ENCODE measurements at regions not wholly inside any gene's neighbourhood (a gene's known extent, or its start where the extent isn't known, plus 50 kb on each side); places are given as distances from the start of the nearest gene placed in this dataset.

- Mint-ChIP-seq H3K9me3 (no peaks in the 10 kb centered on the region), H3K4me1 (no peaks in the 10 kb centered on the region), H3K27ac (no peak overlapping the region), H3K4me3 (no peak overlapping the region), H3K36me3 (no peaks in the 10 kb centered on the region), H3K27me3 (no peaks in the 10 kb centered on the region)
Measured at GRCh38 chr12:24759155-24759554, 189.7 kb downstream of the BCAT1 start.

DNA sequence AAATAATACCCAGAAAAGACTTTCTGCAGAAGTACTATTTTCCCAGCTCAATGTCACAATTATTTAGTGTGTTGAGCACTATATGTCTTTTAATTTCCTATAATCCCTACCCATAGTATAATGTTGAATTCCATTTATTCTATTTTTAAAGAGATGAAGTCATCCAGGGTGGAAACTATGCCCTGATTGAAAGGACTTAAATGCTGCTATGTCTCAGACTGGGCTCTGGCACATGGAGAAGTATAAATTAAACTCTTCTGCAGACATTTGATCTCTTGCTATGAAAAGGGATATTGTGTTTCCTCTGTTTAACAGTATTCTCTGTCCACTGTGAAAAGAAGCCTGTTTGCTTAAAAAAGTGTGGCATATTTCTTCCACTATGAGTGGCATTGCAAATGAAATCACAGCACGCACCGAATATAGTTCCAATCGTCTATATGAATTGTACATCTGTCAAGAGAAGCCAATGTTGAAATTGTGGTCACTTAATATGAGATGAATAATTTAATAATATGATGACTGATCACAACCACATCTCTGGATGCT is 192.3 kb downstream of the BCAT1 start:
- Mint-ChIP-seq H3K4me1 (no peaks in the 10 kb centered on the region), H3K9me3 (no peaks in the 10 kb centered on the region), H3K4me3 (no peak overlapping the region), H3K27ac (no peak overlapping the region), H3K27me3 (no peaks in the 10 kb centered on the region), H3K36me3 (no peaks in the 10 kb centered on the region)

GRCh38 chr12:24754690-24755638 is 193.9 kb downstream of the BCAT1 start:
- H3K9me3 Mint-ChIP-seq, result no peaks in the 10 kb centered on the region
- no peaks in the 10 kb centered on the region for H3K36me3 Mint-ChIP-seq
- no peaks in the 10 kb centered on the region for H3K4me1 Mint-ChIP-seq
- H3K27me3 Mint-ChIP-seq, result no peaks in the 10 kb centered on the region
- H3K27ac Mint-ChIP-seq, result no peak overlapping the region
- H3K4me3 Mint-ChIP-seq, result peak overlapping the region in 1 of 4 donors; percentile 24

GRCh38 chr12:24752763-24753462 is 196.0 kb downstream of the BCAT1 start:
- no peaks in the 10 kb centered on the region for H3K36me3 Mint-ChIP-seq
- H3K27me3 Mint-ChIP-seq, result no peaks in the 10 kb centered on the region
- no peaks in the 10 kb centered on the region for H3K4me1 Mint-ChIP-seq
- no peak overlapping the region for H3K27ac Mint-ChIP-seq
- H3K9me3 Mint-ChIP-seq, result no peaks in the 10 kb centered on the region
- no peak overlapping the region for H3K4me3 Mint-ChIP-seq

DNA sequence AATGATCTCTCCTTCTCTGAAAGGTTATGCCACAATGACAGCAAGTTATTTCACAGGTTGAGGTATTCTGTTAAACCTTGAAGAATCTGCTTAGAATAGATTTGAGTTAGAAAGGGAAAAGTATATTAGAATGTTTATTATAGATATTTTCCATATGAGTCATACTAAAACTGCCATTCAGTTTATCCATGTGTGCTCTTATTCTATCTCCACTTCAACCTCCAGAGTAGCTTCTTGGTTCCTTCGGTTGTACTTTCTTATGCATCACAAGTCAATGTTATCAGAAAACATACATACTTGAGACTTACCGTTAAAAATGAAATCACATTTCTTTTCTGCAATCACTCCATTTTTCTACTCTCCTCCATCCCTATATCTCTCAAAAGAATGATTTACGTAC is 197.7 kb downstream of the BCAT1 start:
- Mint-ChIP-seq H3K4me3 (no peak overlapping the region), H3K36me3 (no peaks in the 10 kb centered on the region), H3K27me3 (no peaks in the 10 kb centered on the region), H3K27ac (no peak overlapping the region), H3K4me1 (no peaks in the 10 kb centered on the region), H3K9me3 (no peaks in the 10 kb centered on the region)

DNA sequence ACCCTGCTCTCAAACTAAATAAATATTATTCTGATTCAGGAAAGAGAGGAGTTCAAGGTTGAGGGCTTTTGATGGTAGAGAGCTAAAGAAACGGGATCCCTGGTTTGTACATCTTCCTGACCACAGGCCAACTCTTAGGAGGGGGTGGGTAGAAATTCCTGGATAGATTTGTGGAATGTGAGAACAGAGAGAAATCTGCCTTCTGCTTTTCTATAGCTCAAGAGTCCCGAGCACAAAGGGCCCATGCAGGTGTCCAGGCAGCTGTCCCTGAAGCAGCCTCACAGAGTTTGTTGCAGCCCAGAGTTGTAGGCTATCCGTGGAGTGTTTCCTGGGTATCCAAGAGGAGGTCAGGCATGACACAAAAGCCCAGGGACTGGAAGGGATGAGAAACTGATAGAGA is 198.6 kb downstream of the BCAT1 start:
- no peak overlapping the region for H3K27ac Mint-ChIP-seq
- H3K36me3 Mint-ChIP-seq, result no peaks in the 10 kb centered on the region
- no peaks in the 10 kb centered on the region for H3K9me3 Mint-ChIP-seq
- no peaks in the 10 kb centered on the region for H3K27me3 Mint-ChIP-seq
- no peaks in the 10 kb centered on the region for H3K4me1 Mint-ChIP-seq
- H3K4me3 Mint-ChIP-seq, result no peak overlapping the region

GRCh38 chr12:24749171-24749570 is 199.7 kb downstream of the BCAT1 start:
- Mint-ChIP-seq H3K36me3 (no peaks in the 10 kb centered on the region), H3K4me1 (peaks cover 0 to 5% (median 0%) of the 10 kb centered on the region in 3 donors), H3K4me3 (no peak overlapping the region), H3K9me3 (no peaks in the 10 kb centered on the region), H3K27ac (no peak overlapping the region), H3K27me3 (no peaks in the 10 kb centered on the region)

GRCh38 chr12:24748326-24748725 is 200.6 kb downstream of the BCAT1 start:
- Mint-ChIP-seq H3K4me1 (peaks cover 0 to 8% (median 0%) of the 10 kb centered on the region in 3 donors), H3K36me3 (no peaks in the 10 kb centered on the region), H3K27ac (no peak overlapping the region), H3K27me3 (no peaks in the 10 kb centered on the region), H3K4me3 (no peak overlapping the region), H3K9me3 (no peaks in the 10 kb centered on the region)

DNA sequence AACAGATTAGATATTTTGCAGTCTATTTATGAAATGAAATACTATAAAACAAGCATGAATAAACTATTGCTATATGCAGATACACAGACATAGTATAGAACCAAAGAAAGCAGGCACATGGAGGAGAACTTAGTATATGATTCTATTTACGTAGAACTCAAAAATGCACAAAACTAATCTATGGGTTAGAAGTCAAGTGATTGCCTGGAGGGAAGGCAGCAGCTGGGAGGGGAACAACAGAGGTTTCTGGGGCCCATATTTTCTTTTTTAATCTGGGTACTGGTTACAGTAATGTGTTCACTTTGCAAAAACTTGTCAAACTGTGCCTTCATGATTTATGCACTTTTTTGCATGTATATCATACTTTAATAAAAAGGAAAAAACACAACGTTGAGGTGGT is 202.0 kb downstream of the BCAT1 start:
- Mint-ChIP-seq H3K4me3 (no peak overlapping the region), H3K4me1 (peaks cover 8 to 16% (median 8%) of the 10 kb centered on the region in 3 donors), H3K9me3 (no peaks in the 10 kb centered on the region), H3K27me3 (no peaks in the 10 kb centered on the region), H3K27ac (no peak overlapping the region), H3K36me3 (no peaks in the 10 kb centered on the region)

- no peak overlapping the region for H3K4me3 Mint-ChIP-seq
- no peak overlapping the region for H3K27ac Mint-ChIP-seq
- H3K27me3 Mint-ChIP-seq, result no peaks in the 10 kb centered on the region
- H3K36me3 Mint-ChIP-seq, result no peaks in the 10 kb centered on the region
- H3K9me3 Mint-ChIP-seq, result no peaks in the 10 kb centered on the region
- H3K4me1 Mint-ChIP-seq, result peaks cover 11 to 21% (median 14%) of the 10 kb centered on the region in 3 donors
Measured at GRCh38 chr12:24746006-24746671, 202.8 kb downstream of the BCAT1 start.

DNA sequence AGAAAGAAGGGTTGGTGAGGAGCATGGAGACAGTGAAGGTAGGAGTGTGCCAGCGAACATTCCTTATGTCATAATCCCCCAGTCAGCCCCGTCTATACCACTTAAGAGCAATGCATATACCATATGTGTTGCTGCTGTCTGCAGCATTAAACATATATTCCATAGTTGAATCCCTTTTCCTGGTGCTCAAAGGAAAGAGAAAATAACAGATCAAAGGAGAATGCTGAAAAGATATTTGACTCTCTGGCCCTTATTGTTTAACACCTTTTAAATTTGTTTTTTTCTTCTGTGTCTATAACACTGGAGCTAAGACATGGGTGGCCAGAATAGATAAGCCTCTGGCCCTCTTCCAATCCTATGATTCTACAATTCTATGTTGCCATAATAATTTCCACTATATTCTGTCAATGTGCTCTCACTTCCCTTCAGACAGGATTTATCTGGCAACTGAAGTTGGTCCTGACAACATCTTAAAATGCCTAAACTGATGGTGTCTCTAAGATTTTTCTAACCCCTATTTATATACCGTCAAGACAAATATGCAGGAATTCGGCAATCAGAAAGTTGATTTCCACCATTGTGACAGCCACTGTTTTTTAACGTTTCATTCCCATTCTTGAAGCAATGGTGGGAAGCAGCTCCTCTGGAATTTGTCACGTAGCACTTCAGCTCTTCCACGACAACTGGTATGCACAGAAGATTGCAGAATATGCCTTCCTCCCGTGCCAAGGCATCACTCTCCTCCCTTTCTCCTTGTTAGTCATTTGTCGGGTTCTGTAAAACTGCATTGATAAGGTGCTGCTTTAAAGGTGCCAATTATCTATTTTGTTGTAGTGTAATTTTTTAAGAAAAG is 204.7 kb downstream of the BCAT1 start:
- Mint-ChIP-seq H3K27ac (peak overlapping the region in 1 of 3 donors; percentile 9), H3K4me1 (peaks cover 15 to 24% (median 20%) of the 10 kb centered on the region in 3 donors), H3K4me3 (no peak overlapping the region), H3K36me3 (no peaks in the 10 kb centered on the region), H3K9me3 (peaks cover 0 to 1% (median 0%) of the 10 kb centered on the region in 3 donors), H3K27me3 (no peaks in the 10 kb centered on the region)

DNA sequence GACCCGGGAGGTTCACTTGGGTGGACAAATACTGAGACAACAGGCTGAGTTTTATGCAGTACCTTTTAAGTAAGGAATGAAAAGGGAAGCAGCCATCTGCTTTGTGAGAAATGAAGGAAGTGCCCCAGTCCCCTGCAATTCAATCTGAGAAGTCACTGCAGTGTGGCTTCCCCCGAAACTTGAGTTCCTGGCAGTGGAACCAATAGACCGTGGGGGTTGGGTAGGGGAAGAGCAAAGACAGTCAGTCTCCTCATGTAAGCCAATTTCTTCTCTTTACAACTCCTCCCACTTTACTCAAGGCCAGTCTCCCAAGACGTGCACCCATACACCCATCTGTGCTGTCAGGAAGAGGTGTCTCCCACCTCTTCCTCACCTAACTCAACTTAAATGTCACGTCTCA is 206.5 kb downstream of the BCAT1 start:
- Mint-ChIP-seq H3K27me3 (no peaks in the 10 kb centered on the region), H3K4me3 (peak overlapping the region in 3 of 4 donors; percentile 17 to 78 (median 55)), H3K27ac (peak overlapping the region in 1 of 3 donors; percentile 59), H3K9me3 (peaks cover 0 to 1% (median 0%) of the 10 kb centered on the region in 3 donors), H3K4me1 (peaks cover 19 to 28% (median 22%) of the 10 kb centered on the region in 3 donors), H3K36me3 (no peaks in the 10 kb centered on the region)

DNA sequence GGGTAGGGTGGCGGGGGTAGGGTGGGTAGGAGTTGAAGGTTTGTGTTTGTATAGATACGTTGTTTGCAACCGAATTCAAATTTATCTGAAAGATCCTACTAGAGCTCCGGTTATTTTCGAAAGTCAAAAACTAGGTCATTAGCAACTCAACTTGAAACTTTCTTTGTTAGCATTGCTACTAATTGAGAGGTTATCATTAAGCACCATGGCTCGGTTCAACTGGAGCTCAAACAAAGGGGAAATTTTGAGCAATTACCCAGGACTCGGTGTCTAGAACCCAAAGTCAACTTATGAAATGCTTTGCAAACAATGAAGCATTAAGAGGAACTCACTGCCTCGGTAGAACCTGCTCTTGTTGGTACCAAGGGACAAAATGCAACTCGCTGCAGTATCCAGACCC is 207.7 kb downstream of the BCAT1 start:
- H3K4me1 Mint-ChIP-seq, result peaks cover 19 to 32% (median 27%) of the 10 kb centered on the region in 3 donors
- H3K27ac Mint-ChIP-seq, result no peak overlapping the region
- no peaks in the 10 kb centered on the region for H3K36me3 Mint-ChIP-seq
- peaks cover 0 to 1% (median 0%) of the 10 kb centered on the region in 3 donors for H3K9me3 Mint-ChIP-seq
- H3K27me3 Mint-ChIP-seq, result no peaks in the 10 kb centered on the region
- H3K4me3 Mint-ChIP-seq, result peak overlapping the region in 3 of 4 donors; percentile 75 to 87 (median 84)

- peaks cover 0 to 1% (median 0%) of the 10 kb centered on the region in 3 donors for H3K9me3 Mint-ChIP-seq
- no peak overlapping the region for H3K4me3 Mint-ChIP-seq
- no peaks in the 10 kb centered on the region for H3K27me3 Mint-ChIP-seq
- peaks cover 19 to 29% (median 27%) of the 10 kb centered on the region in 3 donors for H3K4me1 Mint-ChIP-seq
- H3K27ac Mint-ChIP-seq, result no peak overlapping the region
- no peaks in the 10 kb centered on the region for H3K36me3 Mint-ChIP-seq
Measured at GRCh38 chr12:24739106-24739779, 209.7 kb downstream of the BCAT1 start.

All from IgD-negative memory B cell (primary cell).